Thyroid gland (tissue), 4 donors: ENCODE measurements at regions not wholly inside any gene's neighbourhood (a gene's known extent, or its start where the extent isn't known, plus 50 kb on each side); places are given as distances from the start of the nearest gene placed in this dataset.

ENCODE experiments used
- CTCF ChIP-seq, 6 experiments: fragments of 200-600 bp in 3 of 6; fragments of 450-650 bp in 3 of 6; sonication (generic) in 3 of 6; IDR thresholded peaks; one replicate each; pipeline ENCODE4 v1.5.1; 2016 to 2019; ENCODE audit warnings: antibody characterized with exemption in 6 of 6, mild to moderate bottlenecking in 2 of 6, inconsistent platforms in 1 of 6, moderate library complexity in 1 of 6
- POLR2A ChIP-seq, 2 donors: fragments of 450-650 bp; IDR thresholded peaks; one replicate each; pipeline ENCODE4 v1.6.1; 2017; ENCODE audit warnings: antibody characterized with exemption in 2 of 2, mild to moderate bottlenecking in 2 of 2, moderate library complexity in 1 of 2

GRCh38 chr10:104520653-104521052 lies 120.4 kb upstream of the SORCS3 start:
- TF ChIP-seq CTCF (IDR thresholded peaks at IDR 0.05): no peak
- TF ChIP-seq POLR2A (IDR thresholded peaks at IDR 0.05): no peak
